ENCODE measurements at regions not wholly inside any gene's neighbourhood (a gene's known extent, or its start where the extent isn't known, plus 50 kb on each side); places are given as distances from the start of the nearest gene placed in this dataset.

- TF ChIP-seq PREB (CRISPR knock-in tag; IDR thresholded peaks at IDR 0.05; ENCODE audit: borderline replicate concordance) (no peak), ZNF219 (CRISPR knock-in tag; IDR thresholded peaks at IDR 0.05; ENCODE audit: borderline replicate concordance) (no peak), MXD4 (CRISPR knock-in tag; IDR thresholded peaks at IDR 0.05; ENCODE audit: borderline replicate concordance) (no peak), CTCF (IDR thresholded peaks at IDR 0.05) (no peak), ZNF232 (CRISPR knock-in tag; IDR thresholded peaks at IDR 0.05) (no peak), FOXK1 (CRISPR knock-in tag; IDR thresholded peaks at IDR 0.05) (no peak), ZNF416 (CRISPR knock-in tag; IDR thresholded peaks at IDR 0.05) (no peak)
- TF ChIP-seq, protein P1, sequence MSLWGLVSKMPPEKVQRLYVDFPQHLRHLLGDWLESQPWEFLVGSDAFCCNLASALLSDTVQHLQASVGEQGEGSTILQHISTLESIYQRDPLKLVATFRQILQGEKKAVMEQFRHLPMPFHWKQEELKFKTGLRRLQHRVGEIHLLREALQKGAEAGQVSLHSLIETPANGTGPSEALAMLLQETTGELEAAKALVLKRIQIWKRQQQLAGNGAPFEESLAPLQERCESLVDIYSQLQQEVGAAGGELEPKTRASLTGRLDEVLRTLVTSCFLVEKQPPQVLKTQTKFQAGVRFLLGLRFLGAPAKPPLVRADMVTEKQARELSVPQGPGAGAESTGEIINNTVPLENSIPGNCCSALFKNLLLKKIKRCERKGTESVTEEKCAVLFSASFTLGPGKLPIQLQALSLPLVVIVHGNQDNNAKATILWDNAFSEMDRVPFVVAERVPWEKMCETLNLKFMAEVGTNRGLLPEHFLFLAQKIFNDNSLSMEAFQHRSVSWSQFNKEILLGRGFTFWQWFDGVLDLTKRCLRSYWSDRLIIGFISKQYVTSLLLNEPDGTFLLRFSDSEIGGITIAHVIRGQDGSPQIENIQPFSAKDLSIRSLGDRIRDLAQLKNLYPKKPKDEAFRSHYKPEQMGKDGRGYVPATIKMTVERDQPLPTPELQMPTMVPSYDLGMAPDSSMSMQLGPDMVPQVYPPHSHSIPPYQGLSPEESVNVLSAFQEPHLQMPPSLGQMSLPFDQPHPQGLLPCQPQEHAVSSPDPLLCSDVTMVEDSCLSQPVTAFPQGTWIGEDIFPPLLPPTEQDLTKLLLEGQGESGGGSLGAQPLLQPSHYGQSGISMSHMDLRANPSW (CRISPR knock-in tag; conservative IDR thresholded peaks at IDR 0.05; ENCODE audit: low read depth), result no peak
- TF ChIP-seq, protein P2, sequence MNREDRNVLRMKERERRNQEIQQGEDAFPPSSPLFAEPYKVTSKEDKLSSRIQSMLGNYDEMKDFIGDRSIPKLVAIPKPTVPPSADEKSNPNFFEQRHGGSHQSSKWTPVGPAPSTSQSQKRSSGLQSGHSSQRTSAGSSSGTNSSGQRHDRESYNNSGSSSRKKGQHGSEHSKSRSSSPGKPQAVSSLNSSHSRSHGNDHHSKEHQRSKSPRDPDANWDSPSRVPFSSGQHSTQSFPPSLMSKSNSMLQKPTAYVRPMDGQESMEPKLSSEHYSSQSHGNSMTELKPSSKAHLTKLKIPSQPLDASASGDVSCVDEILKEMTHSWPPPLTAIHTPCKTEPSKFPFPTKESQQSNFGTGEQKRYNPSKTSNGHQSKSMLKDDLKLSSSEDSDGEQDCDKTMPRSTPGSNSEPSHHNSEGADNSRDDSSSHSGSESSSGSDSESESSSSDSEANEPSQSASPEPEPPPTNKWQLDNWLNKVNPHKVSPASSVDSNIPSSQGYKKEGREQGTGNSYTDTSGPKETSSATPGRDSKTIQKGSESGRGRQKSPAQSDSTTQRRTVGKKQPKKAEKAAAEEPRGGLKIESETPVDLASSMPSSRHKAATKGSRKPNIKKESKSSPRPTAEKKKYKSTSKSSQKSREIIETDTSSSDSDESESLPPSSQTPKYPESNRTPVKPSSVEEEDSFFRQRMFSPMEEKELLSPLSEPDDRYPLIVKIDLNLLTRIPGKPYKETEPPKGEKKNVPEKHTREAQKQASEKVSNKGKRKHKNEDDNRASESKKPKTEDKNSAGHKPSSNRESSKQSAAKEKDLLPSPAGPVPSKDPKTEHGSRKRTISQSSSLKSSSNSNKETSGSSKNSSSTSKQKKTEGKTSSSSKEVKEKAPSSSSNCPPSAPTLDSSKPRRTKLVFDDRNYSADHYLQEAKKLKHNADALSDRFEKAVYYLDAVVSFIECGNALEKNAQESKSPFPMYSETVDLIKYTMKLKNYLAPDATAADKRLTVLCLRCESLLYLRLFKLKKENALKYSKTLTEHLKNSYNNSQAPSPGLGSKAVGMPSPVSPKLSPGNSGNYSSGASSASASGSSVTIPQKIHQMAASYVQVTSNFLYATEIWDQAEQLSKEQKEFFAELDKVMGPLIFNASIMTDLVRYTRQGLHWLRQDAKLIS (CRISPR knock-in tag; IDR thresholded peaks at IDR 0.05; ENCODE audit: borderline replicate concordance), result no peak
Observed at GRCh38 chr16:35570946-35571345, 2111.5 kb downstream of the TP53TG3F start.

Measured in WTC11 (cell line).